ENCODE measurements at regions not wholly inside any gene's neighbourhood (a gene's known extent, or its start where the extent isn't known, plus 50 kb on each side); places are given as distances from the start of the nearest gene placed in this dataset.

DNA sequence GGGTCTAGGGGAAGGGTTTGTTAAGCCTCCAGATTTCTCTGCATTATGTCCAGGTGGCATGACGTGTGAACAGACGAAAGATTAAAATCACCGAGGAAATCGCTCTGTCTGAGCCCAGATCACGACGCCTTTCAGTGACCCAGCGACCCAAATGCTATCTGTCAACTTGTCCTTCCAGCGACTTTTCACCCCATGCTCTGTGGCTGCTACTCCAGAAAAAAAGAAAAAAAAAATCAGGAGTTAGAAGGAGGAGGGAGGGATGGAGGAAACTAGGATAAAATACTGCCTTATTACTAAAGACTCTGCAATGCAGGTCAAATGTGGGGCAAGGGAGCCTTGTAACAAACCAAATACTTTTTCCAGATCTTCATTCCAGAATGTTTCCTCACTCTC lies 352.0 kb downstream of the NUF2 start:
- DNase-seq = no peak
- Histone ChIP-seq H3K23me2 (ENCODE audit: insufficient read length, low read depth, low read length, poor library complexity, severe bottlenecking) (no peaks in the 10 kb centered on the region), H3K9ac (ENCODE audit: extremely low read depth, insufficient read length, low read length) (no peak overlapping the region), H3K4me1 (ENCODE audit: insufficient read depth, low read length) (no peaks in the 10 kb centered on the region), H3K79me2 (ENCODE audit: insufficient read depth, low read length) (no peaks in the 10 kb centered on the region), H3K23ac (ENCODE audit: insufficient read length, low read depth, low read length) (no peak overlapping the region), H3K27ac (ENCODE audit: insufficient read length, low read depth, low read length) (no peak overlapping the region), H2BK5ac (ENCODE audit: insufficient read length, low read length) (no peak overlapping the region), H3K18ac (ENCODE audit: insufficient read length, low read depth, low read length) (no peak overlapping the region), H2BK20ac (ENCODE audit: low read depth, low read length, poor library complexity, severe bottlenecking) (no peak overlapping the region), H3K4ac (ENCODE audit: low read depth, low read length) (no peak overlapping the region), H2BK12ac (ENCODE audit: insufficient read length, low read depth, low read length) (no peak overlapping the region), H3K56ac (ENCODE audit: insufficient read length, low read depth, low read length) (no peak overlapping the region), H3K14ac (ENCODE audit: insufficient read depth, low read length) (no peak overlapping the region), H4K20me1 (ENCODE audit: control insufficient read depth, insufficient read depth, insufficient read length) (no peaks in the 10 kb centered on the region), H4K91ac (ENCODE audit: insufficient read length, low read depth, low read length) (no peak overlapping the region), H3K27me3 (ENCODE audit: insufficient read depth, low read length) (no peaks in the 10 kb centered on the region), H3K79me1 (ENCODE audit: insufficient read depth, low read depth, low read length, poor library complexity, severe bottlenecking) (no peaks in the 10 kb centered on the region), H2AK5ac (ENCODE audit: insufficient read length, low read length) (no peak overlapping the region), H2AFZ (ENCODE audit: low read length) (no peak overlapping the region), H3T11ph (ENCODE audit: low read length) (no peak overlapping the region), H2BK15ac (ENCODE audit: low read depth, low read length) (no peak overlapping the region), H2BK120ac (ENCODE audit: low read depth, low read length, poor library complexity, severe bottlenecking) (no peak overlapping the region), H4K8ac (replicated peaks; ENCODE audit: insufficient read length, low read depth, low read length) (no peak overlapping the region), H3K4me2 (ENCODE audit: insufficient read depth, insufficient read length, low read length) (no peak overlapping the region), H4K5ac (ENCODE audit: insufficient read length, low read depth, low read length) (no peak overlapping the region), H3K9me3 (ENCODE audit: control insufficient read depth, low read depth, low read length) (no peaks in the 10 kb centered on the region)
- Mint-ChIP-seq H3K4me1 (peaks cover 3 to 5% of the 10 kb centered on the region in 2 experiments; a peak in 3 of 4 replicates), H3K9me3 (0 out of 5 replicates have a peak, but pooled peaks cover 0 to 2% of the 10 kb centered on the region in 2 experiments), H3K4me3 (no peak overlapping the region), H3K36me3 (ENCODE audit: insufficient read depth in 1 of 3, low read depth in 3 of 3) (no peaks in the 10 kb centered on the region; a peak in 1 of 7 replicates), H3K27ac (no peak overlapping the region), H3K27me3 (ENCODE audit: low read depth) (no peaks in the 10 kb centered on the region)
- TF ChIP-seq, protein P1, sequence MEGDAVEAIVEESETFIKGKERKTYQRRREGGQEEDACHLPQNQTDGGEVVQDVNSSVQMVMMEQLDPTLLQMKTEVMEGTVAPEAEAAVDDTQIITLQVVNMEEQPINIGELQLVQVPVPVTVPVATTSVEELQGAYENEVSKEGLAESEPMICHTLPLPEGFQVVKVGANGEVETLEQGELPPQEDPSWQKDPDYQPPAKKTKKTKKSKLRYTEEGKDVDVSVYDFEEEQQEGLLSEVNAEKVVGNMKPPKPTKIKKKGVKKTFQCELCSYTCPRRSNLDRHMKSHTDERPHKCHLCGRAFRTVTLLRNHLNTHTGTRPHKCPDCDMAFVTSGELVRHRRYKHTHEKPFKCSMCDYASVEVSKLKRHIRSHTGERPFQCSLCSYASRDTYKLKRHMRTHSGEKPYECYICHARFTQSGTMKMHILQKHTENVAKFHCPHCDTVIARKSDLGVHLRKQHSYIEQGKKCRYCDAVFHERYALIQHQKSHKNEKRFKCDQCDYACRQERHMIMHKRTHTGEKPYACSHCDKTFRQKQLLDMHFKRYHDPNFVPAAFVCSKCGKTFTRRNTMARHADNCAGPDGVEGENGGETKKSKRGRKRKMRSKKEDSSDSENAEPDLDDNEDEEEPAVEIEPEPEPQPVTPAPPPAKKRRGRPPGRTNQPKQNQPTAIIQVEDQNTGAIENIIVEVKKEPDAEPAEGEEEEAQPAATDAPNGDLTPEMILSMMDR (conservative IDR thresholded peaks at IDR 0.05) = no peak
- WGBS (ENCODE audit: extremely low coverage, insufficient read length, low lambda C conversion rate) = no CpG with 5 or more reads among the region's 8 CpGs
